HS-27A (cell line): ENCODE measurements at regions not wholly inside any gene's neighbourhood (a gene's known extent, or its start where the extent isn't known, plus 50 kb on each side); places are given as distances from the start of the nearest gene placed in this dataset.

ENCODE experiments used
- DNase-seq: peaks from one replicate; pipeline ENCODE4 v3.0.0-alpha.2; 2012; ENCODE audit warnings: low read depth, missing footprints

DNA sequence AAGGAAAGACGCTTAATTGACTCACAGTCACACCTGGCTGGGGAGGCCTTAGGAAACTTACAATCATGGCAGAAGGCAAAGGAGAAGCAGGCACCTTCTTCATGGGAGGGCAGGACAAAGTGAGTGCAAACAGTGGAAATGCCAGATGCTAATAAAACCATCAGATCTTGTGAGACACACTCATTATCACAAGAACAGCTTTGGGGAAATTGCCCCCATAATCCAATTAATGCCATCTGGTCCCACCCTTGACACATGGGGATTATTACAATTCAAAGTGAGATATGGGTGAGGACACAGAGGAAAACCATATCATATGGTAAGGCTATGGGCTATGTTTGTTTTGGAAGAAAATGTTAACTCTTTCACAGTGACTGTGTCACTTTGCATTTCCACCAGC is 1272.5 kb upstream of the CELF2 start:
- no peak for DNase-seq

DNA sequence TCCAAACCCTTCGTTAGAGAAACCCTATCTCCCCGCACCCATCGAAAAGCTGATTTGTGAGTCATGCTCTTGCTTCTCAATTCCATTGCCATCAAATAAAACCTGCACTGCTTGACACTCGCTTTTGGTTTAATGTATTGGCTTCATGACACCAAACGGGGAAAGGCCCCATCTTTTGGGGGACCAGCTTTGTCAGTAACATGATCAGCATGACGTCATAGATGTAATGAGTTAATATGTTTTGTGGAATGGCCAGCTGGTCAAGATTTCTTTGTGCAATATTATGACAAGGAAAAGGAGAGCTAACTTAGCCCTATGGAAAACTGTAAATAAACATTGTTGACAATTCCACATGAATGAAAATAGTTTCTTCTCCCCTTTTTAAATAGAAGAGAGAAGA is 1260.5 kb upstream of the CELF2 start:
- no peak for DNase-seq

DNA sequence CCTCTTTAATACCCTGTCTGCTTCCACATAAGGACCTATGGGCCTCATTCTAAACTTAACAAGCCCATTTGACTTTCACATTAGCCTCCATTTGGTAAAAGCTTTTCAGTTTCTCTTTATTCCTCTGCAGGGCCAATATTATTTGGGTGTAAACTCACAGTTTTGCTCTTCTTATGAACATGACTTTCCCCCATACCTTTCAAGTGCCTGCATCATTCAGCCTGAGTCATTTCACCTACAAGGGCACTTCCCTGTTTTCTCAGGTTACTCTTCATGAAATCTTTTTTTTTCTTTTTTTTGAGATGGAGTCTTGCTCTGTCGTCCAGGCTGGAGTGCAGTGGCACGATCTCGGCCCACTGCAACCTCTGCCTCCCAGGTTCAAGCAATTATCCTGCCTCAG is 1258.1 kb upstream of the CELF2 start:
- DNase-seq = no peak

DNA sequence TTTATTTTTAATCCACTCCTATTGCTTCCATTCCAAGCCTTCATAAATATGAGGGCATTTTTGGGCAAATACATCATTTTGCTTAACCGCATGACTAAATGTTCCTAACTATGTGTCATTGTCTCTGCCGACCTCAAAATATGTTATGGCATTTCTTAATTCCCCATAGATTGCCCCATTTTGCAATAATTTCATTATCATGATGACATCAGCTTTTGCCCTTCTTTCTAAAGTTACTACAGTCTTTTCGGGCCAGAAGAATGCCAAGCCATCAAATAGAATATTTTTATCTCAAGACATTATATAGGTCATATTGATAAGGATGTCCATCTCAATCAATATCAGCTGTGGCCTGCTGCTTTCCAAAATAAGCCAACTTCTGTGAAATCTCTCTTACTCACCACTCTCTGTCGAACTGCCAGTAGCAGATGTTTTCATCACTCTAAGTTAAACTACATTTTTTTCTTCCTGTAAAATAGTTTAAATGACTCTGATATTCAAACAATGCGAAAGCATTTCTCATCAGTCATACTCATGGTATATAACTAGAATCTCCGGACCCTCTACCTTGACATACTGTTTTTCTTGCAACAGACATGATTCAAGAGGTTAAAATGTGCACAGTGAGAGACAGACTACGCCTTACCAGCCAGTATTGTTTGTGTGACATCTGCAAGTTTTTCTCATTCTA is 1254.6 kb upstream of the CELF2 start:
- DNase-seq = peak; percentile 12

DNA sequence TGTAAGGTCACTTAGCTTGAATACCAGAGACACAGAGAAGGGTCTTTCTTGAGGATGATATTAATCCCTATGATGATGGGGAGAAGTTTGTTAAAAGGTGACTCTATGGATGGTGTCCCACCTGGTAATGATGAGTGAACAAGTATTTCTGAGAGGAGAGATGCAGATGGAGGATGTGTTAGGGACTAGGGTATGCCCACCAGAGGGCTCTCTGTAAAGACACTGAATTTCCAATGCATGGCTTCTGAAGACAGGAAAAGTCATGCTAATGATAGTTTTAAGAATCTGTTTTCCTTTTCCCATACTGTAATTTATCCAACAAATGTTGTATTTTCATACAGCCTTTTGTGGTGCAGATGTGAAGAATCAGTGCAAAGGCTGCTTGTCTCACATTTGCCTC is 1250.9 kb upstream of the CELF2 start:
- DNase-seq = no peak

DNA sequence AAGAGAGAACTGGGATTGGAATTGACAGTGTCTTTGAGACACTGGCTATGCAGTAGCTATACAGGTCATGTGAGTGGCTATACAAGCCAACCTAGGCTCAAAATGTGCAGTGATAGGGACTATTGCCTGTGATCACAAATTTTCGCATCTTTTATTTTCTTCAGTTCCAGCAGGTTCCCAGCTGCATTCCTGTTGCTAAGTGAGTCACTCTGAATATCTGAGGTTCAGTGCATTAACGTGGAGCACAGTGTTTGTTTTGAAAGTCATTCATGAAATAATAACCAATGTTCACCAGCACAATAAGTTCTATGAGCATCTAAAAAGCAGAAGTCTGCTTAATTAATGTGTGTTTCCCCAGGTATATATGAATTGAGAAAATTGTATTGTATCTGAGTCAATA is 1236.0 kb upstream of the CELF2 start:
- no peak for DNase-seq

DNA sequence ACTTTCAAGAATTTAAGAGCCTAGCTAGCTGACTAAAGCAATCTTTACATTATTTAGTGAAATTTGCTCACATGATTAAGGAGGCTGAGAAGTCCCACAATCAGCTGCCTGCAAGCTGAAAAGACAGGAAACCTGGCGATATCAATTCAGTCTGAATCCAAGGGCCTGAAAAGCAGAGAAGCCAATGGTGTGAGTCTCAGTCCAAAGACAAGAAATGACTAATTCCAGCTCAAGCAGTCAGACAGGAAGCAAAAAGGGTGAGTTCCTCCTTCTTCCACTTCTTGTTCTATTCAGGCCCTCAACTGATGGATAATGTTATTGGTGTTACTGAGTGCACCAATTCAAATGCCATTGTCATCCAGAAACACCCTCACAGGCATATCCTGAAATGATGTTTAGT is 1231.6 kb upstream of the CELF2 start:
- DNase-seq = no peak

DNA sequence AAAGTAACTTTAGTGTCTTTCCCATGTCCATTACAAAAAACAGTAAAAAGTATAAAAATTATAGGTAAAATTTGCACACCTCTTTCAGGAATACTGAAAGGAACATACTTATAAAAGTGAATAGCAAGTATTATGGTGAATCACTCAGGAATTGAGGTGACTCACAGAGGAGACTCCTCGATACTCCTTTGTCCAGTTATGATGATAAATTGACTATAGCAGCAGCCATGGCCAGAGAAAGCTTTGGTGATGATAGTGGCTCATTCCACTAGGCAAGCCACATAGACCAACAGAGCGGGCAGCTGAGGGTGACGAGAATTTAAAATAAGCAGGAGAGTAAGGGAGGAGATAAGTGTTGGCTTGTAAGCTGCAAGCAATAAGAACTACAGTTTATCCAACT is 1231.1 kb upstream of the CELF2 start:
- no peak for DNase-seq

DNA sequence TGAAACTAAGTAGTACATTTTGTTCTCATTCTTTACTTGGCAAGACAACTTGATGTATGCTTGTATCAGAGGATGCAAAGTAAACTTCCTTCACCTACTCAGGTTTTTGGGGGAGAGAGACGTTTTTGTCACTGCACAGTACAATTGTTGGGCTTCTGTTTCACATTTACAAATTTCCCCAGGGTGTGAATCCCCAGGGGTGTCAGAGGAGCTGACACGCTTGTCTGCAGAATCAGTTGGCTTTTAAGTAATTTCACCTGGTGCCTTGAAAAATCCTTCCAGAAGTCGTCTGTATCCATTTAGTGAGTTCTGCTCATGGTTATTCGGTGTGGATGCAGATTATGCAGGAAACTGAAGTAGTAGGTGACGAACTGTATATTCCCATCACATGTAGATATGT is 1227.7 kb upstream of the CELF2 start:
- no peak for DNase-seq

DNA sequence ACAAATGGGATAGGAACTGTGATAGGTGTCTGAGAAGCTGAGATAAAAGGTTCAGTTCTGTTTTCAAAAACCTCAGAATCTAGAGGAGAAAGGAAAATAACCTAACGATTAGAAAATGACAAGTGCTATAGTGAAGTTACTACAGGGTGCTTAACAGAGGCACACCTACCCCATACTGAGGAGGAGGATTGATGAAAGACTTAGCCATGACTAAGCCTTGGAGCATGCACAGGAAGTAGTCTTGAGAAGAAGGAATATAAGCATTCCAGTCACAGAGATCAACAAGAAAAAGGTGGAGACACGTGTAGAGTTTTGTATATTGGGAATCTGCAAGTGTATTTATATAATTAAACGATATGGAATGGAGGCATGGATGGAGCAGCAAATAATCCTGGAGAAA is 1225.5 kb upstream of the CELF2 start:
- DNase-seq = no peak

DNA sequence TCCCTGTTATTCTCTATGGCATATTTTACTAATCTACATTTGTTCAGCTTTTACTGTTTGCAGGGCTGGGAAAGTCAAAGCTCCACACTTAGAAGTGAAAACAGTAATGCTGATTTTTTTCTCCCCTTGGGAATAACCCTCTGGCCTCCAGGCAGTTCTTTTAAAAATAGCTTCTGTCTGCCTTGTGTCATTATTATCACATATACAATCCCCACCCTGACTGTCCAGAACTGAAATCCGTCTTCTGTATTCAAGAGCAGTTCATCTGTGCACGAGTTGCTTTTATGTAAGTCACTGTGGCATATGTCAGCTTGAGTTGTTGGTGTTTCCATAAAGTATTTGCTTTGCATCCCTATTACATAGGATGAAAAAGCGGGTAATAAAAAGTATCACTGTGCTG is 1221.1 kb upstream of the CELF2 start:
- no peak for DNase-seq

DNA sequence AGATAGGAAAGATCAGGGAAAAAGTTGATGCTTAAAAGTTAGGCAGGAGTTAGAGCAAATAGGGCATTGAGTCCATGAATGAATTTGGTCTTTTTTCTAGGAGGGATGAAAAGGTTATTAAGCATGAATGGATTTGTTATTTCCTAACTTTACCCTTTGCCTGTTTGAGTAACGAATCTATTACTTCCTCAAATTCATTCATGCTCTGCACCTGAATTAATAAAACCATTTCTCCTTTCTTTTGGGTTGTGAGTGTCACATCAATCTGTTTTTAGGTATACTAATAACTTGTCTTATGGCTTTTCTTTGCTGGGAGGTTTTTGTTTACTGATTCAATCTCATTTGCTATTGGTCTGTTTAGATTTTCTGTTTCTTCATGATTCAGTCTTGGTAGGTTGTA is 1217.7 kb upstream of the CELF2 start:
- no peak for DNase-seq

DNA sequence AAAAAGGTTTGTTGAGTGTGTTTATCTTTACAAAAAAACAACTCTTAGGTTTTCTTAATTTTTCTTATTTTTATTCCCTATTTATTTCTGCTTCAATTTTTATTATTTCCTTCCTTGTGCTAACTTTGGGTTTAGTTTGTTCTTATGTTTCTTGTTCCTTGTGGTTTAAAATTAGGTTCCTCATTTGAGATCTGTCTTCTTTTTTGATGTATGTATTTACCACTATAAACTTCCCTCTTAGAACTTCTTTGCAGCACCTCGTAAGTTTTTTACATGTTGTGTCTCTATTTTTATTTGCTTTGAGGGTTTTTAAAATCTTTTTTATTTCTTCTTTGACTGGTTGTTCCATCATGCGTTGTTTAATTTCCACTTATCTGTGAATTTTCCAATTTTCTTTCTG is 1217.1 kb upstream of the CELF2 start:
- DNase-seq = no peak

DNA sequence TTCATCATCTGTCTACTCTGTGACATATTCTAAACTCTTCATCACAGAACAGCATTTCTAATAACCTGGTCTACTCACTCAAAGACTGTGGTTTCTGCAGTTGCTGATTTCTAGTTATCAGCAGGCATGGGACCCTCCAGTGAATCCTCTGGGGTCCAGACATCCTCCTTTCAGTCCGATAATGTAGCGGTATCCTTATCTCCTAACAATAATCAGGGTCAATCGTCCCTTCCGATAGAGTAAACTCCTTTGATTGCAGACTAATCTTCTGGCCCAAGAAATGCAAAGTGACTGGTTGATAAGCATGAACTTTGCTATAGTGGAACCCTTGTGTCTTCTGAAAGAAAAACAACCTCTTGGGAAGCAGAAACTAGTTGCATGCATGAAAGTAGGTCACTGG is 1209.8 kb upstream of the CELF2 start:
- no peak for DNase-seq

DNA sequence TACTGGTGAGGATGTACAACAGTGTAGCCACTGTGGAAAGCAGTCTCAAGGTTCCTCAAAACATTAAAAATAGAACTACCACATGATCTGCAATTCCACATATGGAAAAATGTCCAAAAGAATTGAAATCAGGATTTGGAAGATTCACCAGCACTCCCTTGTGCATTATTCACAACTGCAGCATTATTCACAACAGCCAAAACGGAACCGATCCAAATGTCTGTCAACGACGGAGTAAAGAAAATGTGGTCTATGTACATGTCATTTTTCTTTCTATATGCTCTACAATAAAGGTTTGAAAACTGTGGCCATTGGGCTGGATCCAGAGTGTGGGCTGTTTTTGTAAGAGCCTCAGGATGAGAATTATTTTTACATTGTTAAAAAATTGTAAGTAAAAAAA is 1206.1 kb upstream of the CELF2 start:
- DNase-seq = no peak

DNA sequence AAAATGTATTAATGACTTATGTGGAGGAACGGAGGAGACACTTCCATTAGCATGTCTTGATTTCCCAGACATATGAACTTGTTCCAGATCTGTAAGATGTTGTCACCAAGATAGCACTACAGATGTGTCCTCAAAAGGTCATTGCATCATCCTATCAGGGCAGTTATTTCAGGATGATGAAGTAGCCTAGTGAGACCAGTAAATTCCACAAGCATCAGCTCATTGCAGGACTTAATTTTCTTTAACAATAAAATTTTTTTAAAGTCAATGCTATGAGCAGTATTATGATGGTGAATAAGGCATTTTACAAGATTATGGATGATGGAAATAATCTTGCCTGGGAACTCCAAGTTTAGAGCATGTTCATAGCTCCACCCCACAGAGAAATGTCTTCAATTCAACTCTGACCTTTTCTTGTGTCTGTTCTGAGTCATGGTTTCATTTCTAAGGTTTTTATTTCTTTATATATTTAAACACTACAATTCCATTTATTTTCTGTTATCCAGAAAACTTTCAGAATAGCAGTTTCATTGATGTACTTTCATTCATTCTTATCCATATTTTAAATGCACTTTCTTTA is 1203.3 kb upstream of the CELF2 start:
- no peak for DNase-seq

DNA sequence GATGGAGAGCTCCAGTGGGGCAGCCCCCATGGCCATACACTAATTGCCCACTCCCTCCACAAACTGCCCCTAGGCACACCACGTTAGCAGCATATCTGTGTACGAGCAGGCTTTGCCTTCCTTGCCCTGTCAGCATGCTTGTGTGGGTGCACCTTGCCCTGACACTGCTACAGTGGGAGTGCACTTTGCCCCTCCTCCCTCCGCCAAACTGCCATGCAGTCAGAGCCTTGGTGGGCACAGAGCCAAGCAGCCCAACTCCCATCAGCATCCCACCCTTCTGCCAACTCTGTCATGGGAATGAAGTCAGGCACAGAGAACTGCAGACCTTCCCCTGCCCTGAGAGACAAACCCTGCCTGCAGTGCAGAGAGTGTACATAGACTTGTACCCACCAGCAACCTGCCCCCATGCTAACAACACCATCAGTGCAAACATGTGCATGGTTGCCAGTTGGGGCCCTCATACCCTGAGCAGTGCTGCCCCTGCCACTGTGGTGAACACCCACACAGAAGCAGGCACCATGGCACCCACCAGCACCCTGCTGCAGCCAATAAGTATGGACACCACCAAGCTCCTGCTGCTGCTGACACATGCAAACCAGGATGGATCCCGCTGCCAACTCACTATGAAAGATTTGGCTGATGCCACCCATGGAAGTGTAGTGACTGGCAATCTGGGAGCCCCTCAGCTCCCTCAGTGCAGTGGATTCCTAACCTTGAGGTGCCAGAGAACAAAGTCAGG is 1197.7 kb upstream of the CELF2 start:
- no peak for DNase-seq

DNA sequence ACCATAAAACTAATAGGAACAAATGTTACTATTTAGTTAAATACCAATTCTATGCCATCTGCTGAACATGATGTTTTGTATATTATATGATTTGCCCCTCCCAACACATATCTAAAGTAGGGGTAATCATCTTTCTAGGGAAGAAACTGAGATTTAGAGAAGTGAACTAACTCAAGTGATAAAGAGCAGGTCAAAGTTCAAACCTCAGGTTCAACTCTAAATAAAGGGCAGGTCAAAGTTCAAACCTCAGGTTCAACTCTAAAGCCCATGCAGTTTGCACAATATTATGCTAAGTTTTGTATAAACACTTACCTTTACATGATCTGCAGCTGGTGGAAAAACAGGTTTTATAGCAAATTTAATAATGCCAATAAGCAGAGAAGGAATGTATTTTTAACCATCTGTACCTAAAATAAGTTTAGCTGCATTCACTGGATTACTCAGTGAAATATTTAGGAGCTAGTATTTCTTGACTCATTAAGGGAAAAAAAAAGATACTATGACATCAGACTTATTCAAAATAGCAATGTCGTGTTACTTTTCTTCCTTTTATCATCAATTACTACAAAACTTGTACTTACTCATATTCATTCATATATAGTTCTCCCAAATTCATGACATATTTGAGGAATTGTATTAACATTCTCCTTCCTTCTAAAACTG is 1194.3 kb upstream of the CELF2 start:
- no peak for DNase-seq

DNA sequence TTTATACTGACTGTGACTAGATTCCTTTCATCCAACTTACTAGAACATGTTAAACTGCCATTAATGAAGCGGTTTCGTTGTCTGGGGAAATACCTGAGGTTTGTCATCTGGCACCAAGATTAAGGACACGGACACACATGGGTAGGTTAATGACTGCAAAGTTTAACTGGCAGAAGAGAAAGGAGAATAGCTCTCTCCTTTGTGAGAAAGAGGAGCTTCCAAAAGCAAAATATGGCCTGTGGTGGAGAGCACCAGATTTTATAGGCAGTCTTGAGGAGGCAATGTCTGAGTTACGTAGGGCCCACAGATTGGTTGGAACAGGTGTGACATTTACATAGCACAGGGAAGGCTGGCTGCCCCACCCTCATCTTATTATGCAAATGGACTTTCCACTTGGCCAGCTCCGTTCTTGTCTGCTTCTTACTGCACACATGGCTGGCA is 1193.0 kb upstream of the CELF2 start:
- no peak for DNase-seq

DNA sequence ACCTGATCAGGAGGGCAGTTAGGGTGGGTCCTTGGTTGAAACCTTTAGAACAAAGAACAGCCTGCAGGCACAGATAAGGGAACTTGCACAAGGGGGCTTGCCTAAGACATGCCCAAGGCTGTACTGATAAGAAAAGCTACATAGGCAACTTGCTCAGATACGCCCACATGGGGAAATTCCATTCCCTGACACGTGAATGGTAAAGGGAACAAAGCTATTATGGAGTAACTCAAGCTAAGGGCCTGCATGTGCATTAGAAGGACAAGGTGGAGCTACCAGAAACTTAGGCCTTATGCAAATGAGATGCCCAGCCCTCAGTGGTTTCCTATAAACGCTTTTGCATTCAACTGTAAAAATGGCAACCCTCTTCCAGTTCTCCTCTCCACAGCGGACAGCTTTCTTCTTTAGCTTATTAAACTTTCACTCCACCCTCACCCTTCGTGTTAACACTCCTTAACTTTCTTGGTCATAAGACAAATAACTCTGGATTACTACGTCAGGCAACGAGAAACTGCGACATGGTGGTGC is 1192.1 kb upstream of the CELF2 start:
- DNase-seq = no peak

DNA sequence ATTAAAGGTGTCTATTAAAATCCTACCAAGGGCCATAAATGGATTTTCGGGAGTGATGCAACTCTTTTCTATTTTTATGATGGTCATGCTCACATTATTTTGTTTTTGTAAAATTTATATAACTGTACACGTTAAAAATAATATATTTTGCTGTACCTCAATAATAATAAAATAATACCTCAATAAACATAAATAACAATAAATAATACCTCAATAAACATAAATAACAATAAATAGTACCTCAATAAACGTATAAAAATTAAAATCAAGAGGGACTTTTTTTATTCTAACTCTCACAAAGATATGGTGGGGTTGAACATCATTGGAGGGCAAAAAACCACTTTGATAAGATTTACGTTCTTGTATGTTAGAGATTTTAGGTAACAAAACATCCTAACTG is 1189.6 kb upstream of the CELF2 start:
- DNase-seq = no peak

DNA sequence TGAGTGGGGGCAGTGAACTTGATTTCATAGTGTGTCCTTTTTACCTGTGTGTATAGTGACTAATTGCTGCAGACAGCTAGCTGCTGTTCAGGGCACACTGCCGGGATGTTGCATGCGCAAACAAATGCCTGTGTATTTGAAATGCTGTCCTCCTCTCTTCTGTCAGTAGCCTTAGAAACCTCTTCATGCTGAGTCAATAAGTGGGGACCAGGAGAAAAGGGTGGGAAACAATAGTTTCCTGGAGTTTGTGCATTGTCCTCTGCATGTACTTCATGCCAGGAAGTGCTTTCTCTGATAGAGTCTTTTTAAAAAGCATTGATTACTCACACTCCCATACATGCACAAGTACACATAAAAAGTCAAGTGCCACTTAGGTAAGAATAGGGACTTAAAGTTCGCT is 1183.7 kb upstream of the CELF2 start:
- no peak for DNase-seq

DNA sequence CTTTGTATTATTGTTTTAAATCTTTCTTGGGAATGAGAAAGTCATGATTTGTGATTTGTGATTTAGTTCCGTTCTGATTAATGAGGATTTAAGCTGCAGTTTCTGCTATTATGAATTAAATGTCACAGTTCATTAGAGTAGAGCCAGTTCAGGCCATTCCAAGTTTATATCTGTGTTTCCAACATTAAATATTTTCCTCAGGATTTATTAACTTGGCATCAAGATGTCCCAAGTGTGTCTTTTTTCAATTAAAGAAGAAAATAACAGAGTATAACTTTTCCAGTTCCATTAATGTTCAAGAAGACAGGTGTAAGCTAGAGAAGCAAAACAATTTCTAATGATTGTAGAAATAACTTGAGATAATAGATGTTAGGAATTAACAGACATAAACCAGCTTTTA is 1183.2 kb upstream of the CELF2 start:
- DNase-seq = no peak
